CD14-positive monocyte (primary cell): ENCODE measurements at regions not wholly inside any gene's neighbourhood (a gene's known extent, or its start where the extent isn't known, plus 50 kb on each side); places are given as distances from the start of the nearest gene placed in this dataset.

Experiments
- DNase-seq, 3 donors: peaks; one replicate each; pipeline ENCODE4 v3.0.0-alpha.2; 2011 to 2022
- H2AFZ ChIP-seq: 2 replicates; pipeline ENCODE4 v1.6.0; 2012; ENCODE audit warnings: mild to moderate bottlenecking, low read depth, low read length, inconsistent platforms; ENCODE audit not compliant: insufficient read depth, poor library complexity, severe bottlenecking
- H3K27ac ChIP-seq, 2 donors: 1 replicate in 1 of 2; 2 replicates in 1 of 2; pipeline ENCODE4 v1.5.1; 2012 to 2013; ENCODE audit warnings: low read length in 2 of 2, control low read depth in 1 of 2, inconsistent platforms in 1 of 2, low read depth in 1 of 2, mild to moderate bottlenecking in 1 of 2
- H3K27me3 ChIP-seq, 2 donors: one replicate each; pipeline versions ENCODE4 v1.6.0 to v1.6.1; 2011 to 2013; ENCODE audit warnings: low read length in 2 of 2; ENCODE audit not compliant: control insufficient read depth in 2 of 2, insufficient read depth in 2 of 2
- H3K36me3 ChIP-seq, 2 donors: replicated peaks in 1 of 2; 1 replicate in 1 of 2; 2 replicates in 1 of 2; pipeline versions ENCODE4 v1.5.1 to v1.6.1; 2012 to 2013; ENCODE audit warnings: low read length in 2 of 2, control low read depth in 1 of 2, inconsistent platforms in 1 of 2, mild to moderate bottlenecking in 1 of 2; ENCODE audit not compliant: insufficient read depth in 2 of 2, control insufficient read depth in 1 of 2
- H3K4me1 ChIP-seq, 2 donors: 1 replicate in 1 of 2; 2 replicates in 1 of 2; pipeline versions ENCODE4 v1.5.1 to v1.6.1; 2012 to 2013; ENCODE audit warnings: low read length in 2 of 2, control low read depth in 1 of 2, inconsistent platforms in 1 of 2, mild to moderate bottlenecking in 1 of 2, moderate library complexity in 1 of 2; ENCODE audit not compliant: insufficient read depth in 2 of 2, control insufficient read depth in 1 of 2
- H3K4me2 ChIP-seq: replicated peaks from 2 replicates; pipeline ENCODE3; 2012; ENCODE audit warnings: low read length, moderate library complexity, mild to moderate bottlenecking; ENCODE audit not compliant: poor library complexity, severe bottlenecking; ENCODE audit errors: extremely low read depth
- H3K4me3 ChIP-seq, 3 experiments: fragments of 200-600 bp in 1 of 3; sonication (generic) in 1 of 3; replicated peaks in 1 of 3; 1 replicate in 2 of 3; 2 replicates in 1 of 3; pipeline ENCODE4 v1.5.1; 2011 to 2013; ENCODE audit warnings: low read length in 3 of 3, mild to moderate bottlenecking in 3 of 3, control low read depth in 2 of 3, low read depth in 2 of 3, inconsistent platforms in 1 of 3, moderate library complexity in 1 of 3
- H3K79me2 ChIP-seq: 2 replicates; pipeline ENCODE4 v1.6.0; 2012; ENCODE audit warnings: mild to moderate bottlenecking, control low read depth, inconsistent platforms, low read length, moderate library complexity; ENCODE audit not compliant: insufficient read depth
- H3K9ac ChIP-seq: 2 replicates; pipeline ENCODE4 v1.6.0; 2017; ENCODE audit warnings: low read length, mild to moderate bottlenecking; ENCODE audit not compliant: insufficient read depth, poor library complexity, severe bottlenecking
- H3K9me3 ChIP-seq, 2 donors: replicated peaks in 1 of 2; 1 replicate in 1 of 2; 2 replicates in 1 of 2; pipeline versions ENCODE4 v1.5.1 to v1.6.1; 2012 to 2013; ENCODE audit warnings: low read length in 2 of 2, control low read depth in 1 of 2; ENCODE audit not compliant: control insufficient read depth in 1 of 2, insufficient read depth in 1 of 2
- H4K20me1 ChIP-seq: 2 replicates; pipeline ENCODE4 v1.6.0; 2012; ENCODE audit warnings: mild to moderate bottlenecking, low read length, control low read depth, moderate library complexity; ENCODE audit not compliant: insufficient read depth
- H3K27ac Mint-ChIP-seq, 7 donors: one replicate each; pipeline ENCODE4 v1.8.0; 2020; ENCODE audit warnings: mild to moderate bottlenecking in 7 of 7, mixed read lengths in 7 of 7, moderate library complexity in 6 of 7, inconsistent platforms in 2 of 7
- H3K27me3 Mint-ChIP-seq, 3 donors: one replicate each; pipeline ENCODE4 v1.8.0; 2021 to 2022; ENCODE audit warnings: low read depth in 3 of 3, mild to moderate bottlenecking in 3 of 3, mixed read lengths in 3 of 3, moderate library complexity in 3 of 3, inconsistent platforms in 1 of 3
- H3K36me3 Mint-ChIP-seq, 2 donors: one replicate each; pipeline ENCODE4 v1.8.0; 2020; ENCODE audit warnings: mixed read lengths in 2 of 2, inconsistent platforms in 1 of 2, mild to moderate bottlenecking in 1 of 2
- H3K4me1 Mint-ChIP-seq: one replicate; pipeline ENCODE4 v1.8.0; 2020; ENCODE audit warnings: mild to moderate bottlenecking, mixed read lengths
- H3K4me3 Mint-ChIP-seq, 2 donors: one replicate each; pipeline ENCODE4 v1.8.0; 2020; ENCODE audit warnings: mild to moderate bottlenecking in 2 of 2, mixed read lengths in 2 of 2, moderate library complexity in 1 of 2
- H3K9me3 Mint-ChIP-seq, 7 donors: one replicate each; pipeline ENCODE4 v1.8.0; 2020 to 2022; ENCODE audit warnings: mixed read lengths in 7 of 7, mild to moderate bottlenecking in 6 of 7, moderate library complexity in 6 of 7, inconsistent platforms in 2 of 7
- CTCF ChIP-seq: fragments of 200-600 bp; IDR thresholded peaks from one replicate; pipeline ENCODE4 v1.8.0; 2022; ENCODE audit warnings: antibody characterized with exemption, mild to moderate bottlenecking
- WGBS: methylation state at CpG from one replicate; pipeline ENCODE4 v1.1.5; 2013; ENCODE audit warnings: missing lambda C conversion rate; ENCODE audit not compliant: insufficient coverage; 5-methylcytosine and 5-hydroxymethylcytosine counted together
- intact Hi-C, 2 donors: fragments of 100-400 bp; cut with micrococcal nuclease; formaldehyde crosslinking; loops; one replicate each; pipeline versions ENCODE4 v1.15.0 to v1.15.1; 2023

- Histone ChIP-seq H3K9me3 (no peaks in the 10 kb centered on the region), H3K27ac (no peak overlapping the region), H3K79me2 (no peaks in the 10 kb centered on the region), H3K27me3 (no peaks in the 10 kb centered on the region), H3K4me3 (no peak overlapping the region), H3K9ac (no peak overlapping the region), H3K36me3 (no peaks in the 10 kb centered on the region), H2AFZ (no peak overlapping the region), H3K4me1 (no peaks in the 10 kb centered on the region), H4K20me1 (no peaks in the 10 kb centered on the region), H3K4me2 (no peak overlapping the region)
- no peak for DNase-seq
- no peaks in the 10 kb centered on the region for H3K36me3 Mint-ChIP-seq
- TF ChIP-seq CTCF: no peak
- no peaks in the 10 kb centered on the region for H3K4me1 Mint-ChIP-seq
- no peaks in the 10 kb centered on the region for H3K9me3 Mint-ChIP-seq
- H3K27ac Mint-ChIP-seq: no peak overlapping the region
- H3K4me3 Mint-ChIP-seq: no peak overlapping the region
- peaks cover 2 to 18% (median 12%) of the 10 kb centered on the region in 3 donors for H3K27me3 Mint-ChIP-seq
- 100% methylated on average over 3 of the region's 4 CpGs for WGBS
- intact Hi-C loops: no loop called here
Observed at GRCh38 chr13:109846185-109846584, 59.8 kb upstream of the IRS2 start.

- Mint-ChIP-seq H3K36me3 (no peaks in the 10 kb centered on the region), H3K27ac (no peak overlapping the region), H3K4me1 (peaks cover 11% of the 10 kb centered on the region), H3K4me3 (no peak overlapping the region), H3K27me3 (peaks cover 12 to 20% (median 15%) of the 10 kb centered on the region in 3 donors), H3K9me3 (no peaks in the 10 kb centered on the region)
- no peak for TF ChIP-seq CTCF
- DNase-seq: no peak
- Histone ChIP-seq H4K20me1 (no peaks in the 10 kb centered on the region), H2AFZ (no peak overlapping the region), H3K4me2 (no peak overlapping the region), H3K4me1 (no peaks in the 10 kb centered on the region), H3K9me3 (no peaks in the 10 kb centered on the region), H3K27ac (no peak overlapping the region), H3K4me3 (no peak overlapping the region), H3K79me2 (no peaks in the 10 kb centered on the region), H3K9ac (no peak overlapping the region), H3K36me3 (no peaks in the 10 kb centered on the region), H3K27me3 (peaks cover 0 to 9% of the 10 kb centered on the region in 2 donors)
- intact Hi-C loops: no loop called here
- 100% methylated on average over 2 of the region's 9 CpGs for WGBS
Observed at GRCh38 chr13:109844396-109844795, 58.0 kb upstream of the IRS2 start.
